Activated CD8-positive, alpha-beta memory T cell treated with anti-CD3 and anti-CD28 coated beads for 4 hours (primary cell): ENCODE measurements at regions not wholly inside any gene's neighbourhood (a gene's known extent, or its start where the extent isn't known, plus 50 kb on each side); places are given as distances from the start of the nearest gene placed in this dataset.
"Not testable (repeated sequence)": the region's sequence is repeated elsewhere in the genome, so short reads cannot be mapped to it uniquely, and the experiment has no call there.

Experiments used
- DNase-seq, 2 donors: peaks; one replicate each; pipeline ENCODE4 v3.0.0-alpha.2; 2020; ENCODE audit warnings: low read depth in 2 of 2

- not testable (repeated sequence) for DNase-seq
Measured at GRCh38 chr2:226280136-226280535, 519.5 kb downstream of the IRS1 start.

GRCh38 chr2:226275215-226275614 is 524.4 kb downstream of the IRS1 start:
- no peak for DNase-seq

DNA sequence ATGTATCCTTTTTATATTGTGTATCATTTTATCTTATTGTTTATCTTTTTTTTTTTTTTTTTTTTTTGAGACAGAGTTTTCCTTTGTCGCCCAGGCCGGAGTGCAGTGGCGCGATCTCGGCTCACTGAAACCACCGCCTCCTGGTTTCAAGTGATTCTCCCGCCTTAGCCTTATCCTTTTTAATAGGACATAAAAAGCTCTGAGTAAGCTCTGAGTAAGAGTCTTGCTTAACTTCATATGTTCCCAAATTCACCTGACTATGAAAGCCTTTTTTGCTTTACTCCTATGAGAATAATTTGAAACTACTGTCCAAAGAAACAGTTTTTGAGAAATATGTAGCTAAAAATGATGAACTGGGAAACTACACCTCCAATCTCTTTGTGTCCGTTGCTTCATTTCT is 525.5 kb downstream of the IRS1 start:
- DNase-seq: no peak

DNA sequence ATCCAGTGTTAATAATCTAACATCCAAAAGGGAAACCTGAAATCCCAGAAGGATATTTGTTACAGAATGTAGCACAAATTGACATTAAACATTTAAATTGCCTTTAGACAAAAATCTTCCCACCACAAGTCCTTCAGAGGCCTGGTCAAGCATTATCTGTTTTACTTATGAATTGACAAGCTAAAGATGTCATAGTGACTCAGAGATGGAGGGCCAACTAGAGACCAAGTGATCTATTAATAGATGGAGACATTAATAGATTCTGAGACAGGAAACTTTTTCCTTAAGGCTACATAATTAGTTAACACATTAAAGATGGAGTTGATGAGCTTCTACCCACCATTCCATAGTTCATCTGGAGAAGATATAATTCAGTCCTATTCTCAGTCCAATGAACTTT is 526.2 kb downstream of the IRS1 start:
- DNase-seq: no peak

DNA sequence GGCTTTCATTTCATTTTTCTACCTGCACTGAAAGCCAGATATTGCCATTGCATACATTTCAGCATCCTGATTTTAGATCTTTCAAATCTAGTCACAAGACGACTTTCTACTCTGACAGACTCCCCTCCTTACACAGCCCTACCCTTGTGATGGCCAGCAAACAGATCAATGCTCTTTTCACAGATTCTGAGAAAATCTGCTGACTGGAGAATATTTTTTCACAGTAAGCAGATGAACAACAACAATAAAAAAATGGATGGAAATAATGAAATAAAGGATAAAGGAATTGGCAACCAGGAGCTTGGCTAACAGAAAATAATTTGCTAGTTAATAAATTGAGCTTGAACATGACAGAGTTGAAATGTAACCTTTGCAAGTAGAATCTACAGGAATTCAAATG is 527.2 kb downstream of the IRS1 start:
- DNase-seq: no peak

DNA sequence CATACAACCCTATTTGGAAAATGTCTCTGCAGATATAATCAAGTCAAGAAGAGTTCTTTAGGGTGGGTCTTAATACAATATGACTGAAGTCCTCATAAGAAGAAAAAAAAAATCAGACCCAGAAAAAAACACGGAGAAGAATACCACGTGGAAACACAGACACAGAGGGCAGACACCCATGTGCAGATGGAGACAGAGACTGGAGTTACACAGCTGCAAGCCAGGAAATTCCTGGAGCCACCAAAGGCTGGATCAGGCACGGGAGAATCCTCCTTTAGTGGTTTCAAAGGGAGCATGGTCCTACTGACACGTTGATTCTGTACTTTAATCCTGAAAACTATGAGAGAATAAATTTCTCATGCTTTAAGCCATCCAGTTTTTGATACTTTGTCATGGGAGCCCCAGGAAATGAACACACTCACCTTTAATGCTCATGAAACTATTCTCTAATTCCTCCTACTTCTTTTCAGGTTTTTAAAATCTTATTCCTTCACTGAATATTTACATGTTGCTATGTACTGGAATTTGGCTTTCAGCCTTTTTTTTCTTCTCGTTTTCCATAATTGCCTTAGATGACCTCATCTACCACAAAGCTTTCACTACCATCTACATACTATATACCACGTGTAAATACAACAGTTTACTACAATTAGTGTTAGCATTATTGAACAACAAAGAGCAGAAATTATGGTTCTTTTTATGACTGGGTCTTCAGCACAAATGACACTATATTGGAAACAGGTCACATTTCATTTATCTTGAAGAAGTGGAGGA is 529.1 kb downstream of the IRS1 start:
- DNase-seq: no peak

DNA sequence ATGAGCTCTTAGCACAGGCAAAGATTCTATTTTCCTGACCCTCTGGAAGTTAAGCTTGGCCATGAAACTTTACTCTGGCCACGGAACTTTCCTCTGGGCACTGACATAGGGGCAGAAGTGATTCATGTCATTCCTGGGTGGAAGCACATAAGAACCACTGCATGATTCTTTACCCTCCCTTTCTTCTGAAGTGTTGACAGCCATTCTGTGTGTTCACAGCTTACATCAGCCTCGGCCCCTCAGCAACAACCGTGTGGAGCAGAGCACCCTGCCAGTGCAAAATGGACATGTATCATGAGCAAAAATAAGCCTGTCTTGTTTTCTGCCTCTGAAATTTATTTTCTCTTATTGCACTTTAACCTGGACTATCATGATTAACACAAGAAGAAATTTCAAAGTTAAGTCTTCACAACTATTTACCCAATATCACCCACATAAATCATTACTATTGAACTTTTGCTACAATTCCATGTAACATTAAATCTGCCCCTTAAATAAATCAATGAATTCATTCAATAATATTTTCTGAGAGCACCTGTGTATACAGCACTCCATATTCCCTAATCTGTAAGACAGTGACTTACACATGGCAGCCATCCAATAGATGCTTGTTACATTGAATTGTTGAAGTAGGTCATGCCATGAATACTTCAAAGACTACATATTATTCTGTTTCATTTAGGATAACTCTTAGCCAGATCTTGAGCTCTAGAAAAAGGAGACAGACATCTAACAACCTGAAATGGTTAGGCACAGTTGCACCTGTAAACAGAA is 531.9 kb downstream of the IRS1 start:
- no peak for DNase-seq

GRCh38 chr2:226256709-226257376 is 542.8 kb downstream of the IRS1 start:
- DNase-seq: no peak

DNA sequence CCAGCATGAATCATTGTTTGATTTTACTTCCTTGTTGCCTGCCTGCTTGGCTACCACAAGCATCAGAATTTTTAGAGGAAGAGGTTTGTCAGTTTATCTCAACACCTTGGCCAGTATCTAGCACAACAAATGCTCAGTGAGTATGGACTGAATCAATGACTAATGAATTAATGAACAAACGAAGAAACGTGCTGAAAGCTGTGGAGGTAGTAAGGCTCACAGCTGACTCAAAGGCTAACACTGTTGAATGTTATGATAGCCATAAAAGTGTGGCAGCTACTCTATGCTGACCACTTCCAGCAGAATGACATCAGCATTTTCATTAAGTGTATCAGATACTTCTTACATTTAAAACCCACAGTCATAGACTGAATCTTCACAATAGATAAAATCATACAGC is 543.4 kb downstream of the IRS1 start:
- no peak for DNase-seq

- DNase-seq: no peak
Measured at GRCh38 chr2:226251661-226252060, 548.0 kb downstream of the IRS1 start.

- DNase-seq: no peak
Measured at GRCh38 chr2:226247289-226248275, 552.0 kb downstream of the IRS1 start.

DNA sequence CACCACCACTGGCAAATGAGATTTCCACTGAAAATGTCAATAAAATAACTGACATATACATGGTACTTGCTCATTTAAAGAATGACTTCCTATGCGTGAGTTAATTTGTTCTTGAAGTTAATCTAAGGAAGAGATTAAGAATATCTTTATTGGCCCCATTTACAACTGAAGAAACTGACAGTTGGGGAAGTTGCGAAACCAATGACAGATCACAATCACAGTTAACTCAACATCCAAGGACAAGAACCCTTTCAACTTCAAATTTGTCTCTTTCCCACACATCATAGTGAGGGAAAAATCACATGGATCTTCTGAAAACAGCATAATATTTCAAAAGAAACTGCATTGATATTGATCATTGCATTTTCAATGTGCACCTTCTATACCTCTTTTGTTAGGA is 565.4 kb downstream of the IRS1 start:
- DNase-seq: no peak

GRCh38 chr2:226233388-226233787 is 566.2 kb downstream of the IRS1 start:
- no peak for DNase-seq

GRCh38 chr2:226228080-226228479 is 571.5 kb downstream of the IRS1 start:
- DNase-seq: no peak

DNA sequence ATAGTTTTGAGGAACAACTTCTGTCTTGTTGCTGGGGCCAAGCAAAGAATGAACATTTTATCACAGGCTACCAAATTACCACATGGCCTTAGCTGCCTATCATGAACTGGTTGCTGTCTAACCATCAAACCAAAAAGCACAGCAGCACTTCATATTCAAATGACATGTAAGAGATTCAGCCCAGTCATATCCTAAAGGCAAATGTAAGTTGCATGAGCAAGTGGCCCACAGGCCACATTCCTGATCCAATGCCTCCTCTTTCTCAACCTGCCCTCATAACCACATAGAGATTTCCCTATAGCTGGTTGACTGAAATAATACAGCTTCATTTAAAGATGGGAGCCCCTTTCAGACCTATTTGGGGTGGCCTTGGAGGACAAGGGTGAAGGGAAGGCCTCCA is 572.3 kb downstream of the IRS1 start:
- DNase-seq: no peak

GRCh38 chr2:226223704-226224103 is 575.9 kb downstream of the IRS1 start:
- no peak for DNase-seq

DNA sequence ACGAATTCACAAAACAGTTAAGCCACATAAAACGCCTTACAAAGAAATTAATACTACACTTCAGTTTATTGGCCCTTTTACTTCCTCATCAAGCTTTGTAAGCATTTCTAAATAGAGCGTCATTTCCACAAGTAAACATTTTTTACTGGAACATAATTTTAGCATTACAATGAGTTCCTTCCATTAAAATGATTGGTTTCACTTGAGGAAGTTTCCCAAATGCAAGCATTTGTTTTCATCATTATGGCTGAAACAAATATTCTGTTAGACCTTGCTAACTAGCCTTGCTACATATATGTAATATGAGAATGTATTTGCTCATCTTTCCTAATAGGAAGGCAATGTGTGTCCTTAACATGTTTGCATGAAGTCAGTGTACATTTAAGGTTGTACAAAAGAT is 579.1 kb downstream of the IRS1 start:
- DNase-seq: no peak

DNA sequence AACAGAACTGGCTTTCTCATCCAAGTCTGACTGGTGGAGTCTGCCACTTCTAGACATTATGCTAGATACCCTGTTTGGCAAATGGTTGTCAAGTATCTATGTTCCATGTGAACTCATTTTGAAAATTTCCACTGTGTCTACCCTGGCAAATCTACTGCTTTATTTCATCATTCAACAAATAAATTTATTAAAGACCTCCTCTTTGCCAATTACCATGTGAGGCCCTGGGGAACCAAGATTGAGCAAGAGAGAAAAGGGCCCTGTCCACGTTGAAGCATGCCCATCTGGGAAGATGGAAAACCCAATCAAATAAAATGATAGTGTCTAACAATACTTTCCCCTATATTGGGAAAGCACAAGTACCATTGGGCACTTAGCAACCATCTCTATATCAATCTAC is 582.4 kb downstream of the IRS1 start:
- DNase-seq: no peak

- no peak for DNase-seq
Measured at GRCh38 chr2:226216575-226216974, 583.0 kb downstream of the IRS1 start.

- DNase-seq: peak in 1 of 2 donors; percentile 8
Measured at GRCh38 chr2:226215902-226216503, 583.6 kb downstream of the IRS1 start.

GRCh38 chr2:226213717-226214116 is 585.9 kb downstream of the IRS1 start:
- DNase-seq: no peak
